Osteocyte (in vitro differentiated cells): ENCODE measurements at regions not wholly inside any gene's neighbourhood (a gene's known extent, or its start where the extent isn't known, plus 50 kb on each side); places are given as distances from the start of the nearest gene placed in this dataset.

Experiments
- DNase-seq: peaks from one replicate; pipeline ENCODE4 v3.0.0; 2021; ENCODE audit warnings: mixed read lengths; ENCODE audit not compliant: unreplicated experiment; ENCODE audit errors: extremely low spot score
- H3K27ac Mint-ChIP-seq: one replicate; pipeline ENCODE4 v1.8.0; 2021; ENCODE audit warnings: mild to moderate bottlenecking, mixed read lengths; ENCODE audit not compliant: unreplicated experiment
- H3K27me3 Mint-ChIP-seq: one replicate; pipeline ENCODE4 v1.8.0; 2021; ENCODE audit warnings: mixed read lengths; ENCODE audit not compliant: unreplicated experiment
- H3K36me3 Mint-ChIP-seq: one replicate; pipeline ENCODE4 v1.8.0; 2021; ENCODE audit warnings: mixed read lengths; ENCODE audit not compliant: unreplicated experiment
- H3K4me1 Mint-ChIP-seq: one replicate; pipeline ENCODE4 v1.8.0; 2021; ENCODE audit warnings: mixed read lengths; ENCODE audit not compliant: unreplicated experiment
- H3K4me3 Mint-ChIP-seq: one replicate; pipeline ENCODE4 v1.8.0; 2021; ENCODE audit warnings: mild to moderate bottlenecking, moderate library complexity, mixed read lengths; ENCODE audit not compliant: unreplicated experiment
- H3K9me3 Mint-ChIP-seq: one replicate; pipeline ENCODE4 v1.8.0; 2021; ENCODE audit warnings: mixed read lengths; ENCODE audit not compliant: unreplicated experiment
- TF ChIP-seq, protein P1 (sequence below): fragments of 200-600 bp; sonication (generic); IDR thresholded peaks from 2 replicates; pipeline ENCODE4 v1.5.0; 2021; ENCODE audit warnings: antibody characterized with exemption, mild to moderate bottlenecking, moderate library complexity

- no peaks in the 10 kb centered on the region for H3K27me3 Mint-ChIP-seq
- no peaks in the 10 kb centered on the region for H3K9me3 Mint-ChIP-seq
- peaks cover 24% of the 10 kb centered on the region for H3K4me1 Mint-ChIP-seq
- peak overlapping the region; percentile 56 for H3K4me3 Mint-ChIP-seq
- DNase-seq, result peak; percentile 76
- TF ChIP-seq, protein P1, sequence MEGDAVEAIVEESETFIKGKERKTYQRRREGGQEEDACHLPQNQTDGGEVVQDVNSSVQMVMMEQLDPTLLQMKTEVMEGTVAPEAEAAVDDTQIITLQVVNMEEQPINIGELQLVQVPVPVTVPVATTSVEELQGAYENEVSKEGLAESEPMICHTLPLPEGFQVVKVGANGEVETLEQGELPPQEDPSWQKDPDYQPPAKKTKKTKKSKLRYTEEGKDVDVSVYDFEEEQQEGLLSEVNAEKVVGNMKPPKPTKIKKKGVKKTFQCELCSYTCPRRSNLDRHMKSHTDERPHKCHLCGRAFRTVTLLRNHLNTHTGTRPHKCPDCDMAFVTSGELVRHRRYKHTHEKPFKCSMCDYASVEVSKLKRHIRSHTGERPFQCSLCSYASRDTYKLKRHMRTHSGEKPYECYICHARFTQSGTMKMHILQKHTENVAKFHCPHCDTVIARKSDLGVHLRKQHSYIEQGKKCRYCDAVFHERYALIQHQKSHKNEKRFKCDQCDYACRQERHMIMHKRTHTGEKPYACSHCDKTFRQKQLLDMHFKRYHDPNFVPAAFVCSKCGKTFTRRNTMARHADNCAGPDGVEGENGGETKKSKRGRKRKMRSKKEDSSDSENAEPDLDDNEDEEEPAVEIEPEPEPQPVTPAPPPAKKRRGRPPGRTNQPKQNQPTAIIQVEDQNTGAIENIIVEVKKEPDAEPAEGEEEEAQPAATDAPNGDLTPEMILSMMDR, result no peak
- no peaks in the 10 kb centered on the region for H3K36me3 Mint-ChIP-seq
- H3K27ac Mint-ChIP-seq, result peak overlapping the region; percentile 56
Observed at GRCh38 chr18:75131381-75132000, 77.4 kb downstream of the PTGR3 start.

DNA sequence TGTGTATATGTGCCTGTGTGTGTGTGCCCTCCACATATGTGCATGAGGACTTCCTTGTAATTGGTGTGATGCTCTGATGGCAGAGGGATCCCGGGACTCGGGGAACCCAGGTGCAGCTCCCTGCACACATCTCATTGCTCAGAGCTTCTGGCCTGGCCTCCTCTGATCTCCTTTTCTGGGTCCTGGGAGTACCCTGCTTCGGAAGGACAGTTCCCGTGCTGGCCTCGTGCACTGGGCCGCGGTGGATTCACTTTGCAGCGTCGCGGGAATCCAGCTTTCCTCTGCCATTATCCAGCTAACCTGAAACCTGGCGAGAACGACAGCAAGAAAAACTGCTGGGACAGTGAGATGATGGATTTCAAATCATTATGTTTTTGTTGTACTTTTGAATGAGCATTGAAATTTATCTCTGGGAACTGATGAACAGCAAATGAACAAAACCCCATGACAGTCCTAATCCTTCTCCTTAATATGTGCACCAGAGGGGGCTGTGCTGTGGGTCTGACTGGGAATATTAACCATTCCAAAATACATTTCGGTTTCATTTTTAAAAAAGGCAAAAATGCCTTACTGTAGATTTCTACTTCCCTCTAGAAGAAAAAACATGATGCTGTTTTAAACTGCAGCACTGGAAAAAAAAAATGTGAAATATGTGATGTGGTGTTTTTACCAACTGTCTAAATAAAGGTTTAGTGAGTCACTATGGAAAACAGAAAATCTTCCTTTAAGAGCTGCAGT is 78.2 kb downstream of the PTGR3 start:
- TF ChIP-seq, protein P1, result peak; percentile 55
- Mint-ChIP-seq H3K36me3 (no peaks in the 10 kb centered on the region), H3K4me1 (peaks cover 27% of the 10 kb centered on the region), H3K4me3 (peak overlapping the region; percentile 56), H3K27me3 (no peaks in the 10 kb centered on the region), H3K9me3 (no peaks in the 10 kb centered on the region), H3K27ac (peak overlapping the region; percentile 56)
- DNase-seq, result peak; percentile 80

GRCh38 chr18:75129717-75130477 is 79.0 kb downstream of the PTGR3 start:
- H3K36me3 Mint-ChIP-seq, result no peaks in the 10 kb centered on the region
- no peaks in the 10 kb centered on the region for H3K27me3 Mint-ChIP-seq
- TF ChIP-seq, protein P1, result no peak
- no peaks in the 10 kb centered on the region for H3K9me3 Mint-ChIP-seq
- no peak overlapping the region for H3K4me3 Mint-ChIP-seq
- no peak overlapping the region for H3K27ac Mint-ChIP-seq
- H3K4me1 Mint-ChIP-seq, result peaks cover 27% of the 10 kb centered on the region
- peak; percentile 79 for DNase-seq

- Mint-ChIP-seq H3K27me3 (no peaks in the 10 kb centered on the region), H3K9me3 (no peaks in the 10 kb centered on the region), H3K36me3 (no peaks in the 10 kb centered on the region), H3K4me1 (peaks cover 27% of the 10 kb centered on the region), H3K4me3 (no peak overlapping the region), H3K27ac (no peak overlapping the region)
- DNase-seq, result peak; percentile 77
- TF ChIP-seq, protein P1, result no peak
Observed at GRCh38 chr18:75128911-75129716, 79.8 kb downstream of the PTGR3 start.
